H9 (cell line): ENCODE measurements at regions not wholly inside any gene's neighbourhood (a gene's known extent, or its start where the extent isn't known, plus 50 kb on each side); places are given as distances from the start of the nearest gene placed in this dataset.
"Not testable (repeated sequence)": the region's sequence is repeated elsewhere in the genome, so short reads cannot be mapped to it uniquely, and the experiment has no call there.

Experiments
- DNase-seq: peaks from one replicate; pipeline ENCODE4 v3.0.0-alpha.2; 2017
- H2AFZ ChIP-seq: one replicate; pipeline ENCODE4 v1.6.1; 2013; ENCODE audit warnings: mild to moderate bottlenecking, low read length, control low read depth, moderate library complexity
- H2AK5ac ChIP-seq: 2 replicates; pipeline ENCODE4 v1.6.1; 2013; ENCODE audit warnings: low read length, control low read depth, mixed read lengths; ENCODE audit not compliant: insufficient read length
- H2BK120ac ChIP-seq: one replicate; pipeline ENCODE4 v1.6.1; 2013; ENCODE audit warnings: low read depth, mild to moderate bottlenecking, low read length, control low read depth, inconsistent platforms; ENCODE audit not compliant: poor library complexity, severe bottlenecking
- H2BK12ac ChIP-seq: 2 replicates; pipeline ENCODE4 v1.6.1; 2013; ENCODE audit warnings: low read length, control low read depth, mixed read lengths, low read depth; ENCODE audit not compliant: insufficient read length
- H2BK15ac ChIP-seq: 2 replicates; pipeline ENCODE4 v1.6.1; 2013; ENCODE audit warnings: low read depth, low read length, control low read depth
- H2BK20ac ChIP-seq: one replicate; pipeline ENCODE4 v1.6.1; 2013; ENCODE audit warnings: low read depth, mild to moderate bottlenecking, low read length, control low read depth, inconsistent platforms; ENCODE audit not compliant: poor library complexity, severe bottlenecking
- H2BK5ac ChIP-seq: 2 replicates; pipeline ENCODE4 v1.6.1; 2013; ENCODE audit warnings: low read length, control low read depth, mixed read lengths; ENCODE audit not compliant: insufficient read length
- H3K14ac ChIP-seq: 2 replicates; pipeline ENCODE4 v1.6.1; 2013; ENCODE audit warnings: low read length, control low read depth; ENCODE audit not compliant: insufficient read depth
- H3K18ac ChIP-seq: 2 replicates; pipeline ENCODE4 v1.6.1; 2013; ENCODE audit warnings: low read depth, mild to moderate bottlenecking, mixed read lengths, low read length, control low read depth; ENCODE audit not compliant: insufficient read length
- H3K23ac ChIP-seq: 2 replicates; pipeline ENCODE4 v1.6.1; 2013; ENCODE audit warnings: low read length, control low read depth, mixed read lengths, low read depth; ENCODE audit not compliant: insufficient read length
- H3K23me2 ChIP-seq: 2 replicates; pipeline ENCODE4 v1.6.1; 2013; ENCODE audit warnings: low read depth, mild to moderate bottlenecking, mixed read lengths, low read length, control low read depth; ENCODE audit not compliant: insufficient read length, poor library complexity, severe bottlenecking
- H3K27ac ChIP-seq: 2 replicates; pipeline ENCODE4 v1.5.1; 2013; ENCODE audit warnings: low read length, control low read depth, mixed read lengths, low read depth; ENCODE audit not compliant: insufficient read length
- H3K27me3 ChIP-seq: 2 replicates; pipeline ENCODE4 v1.6.1; 2013; ENCODE audit warnings: low read length, control low read depth, inconsistent platforms; ENCODE audit not compliant: insufficient read depth
- H3K4ac ChIP-seq: 2 replicates; pipeline ENCODE4 v1.6.1; 2013; ENCODE audit warnings: low read depth, mild to moderate bottlenecking, control low read depth, inconsistent platforms, low read length, moderate library complexity
- H3K4me1 ChIP-seq: 2 replicates; pipeline ENCODE4 v1.6.1; 2013; ENCODE audit warnings: low read length, control low read depth, inconsistent platforms; ENCODE audit not compliant: insufficient read depth
- H3K4me2 ChIP-seq: 2 replicates; pipeline ENCODE4 v1.6.1; 2013; ENCODE audit warnings: low read length, control low read depth, mixed read lengths; ENCODE audit not compliant: insufficient read length, insufficient read depth
- H3K56ac ChIP-seq: 2 replicates; pipeline ENCODE4 v1.6.1; 2013; ENCODE audit warnings: low read depth, mild to moderate bottlenecking, mixed read lengths, low read length, control low read depth; ENCODE audit not compliant: insufficient read length
- H3K79me1 ChIP-seq: 2 replicates; pipeline ENCODE4 v1.6.1; 2013; ENCODE audit warnings: low read depth, mild to moderate bottlenecking, moderate library complexity, low read length, control low read depth, inconsistent platforms; ENCODE audit not compliant: insufficient read depth, poor library complexity, severe bottlenecking
- H3K79me2 ChIP-seq: 2 replicates; pipeline ENCODE4 v1.6.1; 2013; ENCODE audit warnings: low read length, control low read depth, inconsistent platforms; ENCODE audit not compliant: insufficient read depth
- H3K9ac ChIP-seq: 2 replicates; pipeline ENCODE4 v1.6.1; 2013; ENCODE audit warnings: low read length, control low read depth, mixed read lengths; ENCODE audit not compliant: insufficient read length; ENCODE audit errors: extremely low read depth
- H3K9me3 ChIP-seq: one replicate; pipeline ENCODE4 v1.6.1; 2013; ENCODE audit warnings: low read depth, low read length, inconsistent platforms; ENCODE audit not compliant: control insufficient read depth
- H3T11ph ChIP-seq: one replicate; pipeline ENCODE4 v1.6.1; 2013; ENCODE audit warnings: mild to moderate bottlenecking, low read length, control low read depth, inconsistent platforms
- H4K20me1 ChIP-seq: one replicate; pipeline ENCODE4 v1.6.1; 2013; ENCODE audit not compliant: control insufficient read depth, insufficient read length, insufficient read depth
- H4K5ac ChIP-seq: 2 replicates; pipeline ENCODE4 v1.6.1; 2013; ENCODE audit warnings: low read depth, mild to moderate bottlenecking, mixed read lengths, low read length, control low read depth; ENCODE audit not compliant: insufficient read length
- H4K8ac ChIP-seq: replicated peaks from 2 replicates; pipeline ENCODE4 v1.6.1; 2013; ENCODE audit warnings: low read length, control low read depth, mixed read lengths, low read depth; ENCODE audit not compliant: insufficient read length
- H4K91ac ChIP-seq: 2 replicates; pipeline ENCODE4 v1.6.1; 2013; ENCODE audit warnings: low read depth, mild to moderate bottlenecking, moderate library complexity, mixed read lengths, low read length, control low read depth; ENCODE audit not compliant: insufficient read length
- H3K27ac Mint-ChIP-seq, 3 experiments: 2 replicates in 2 of 3; 3 replicates in 1 of 3; pipeline ENCODE4 v1.8.0; 2020 to 2021; ENCODE audit warnings: mixed read lengths in 3 of 3, mild to moderate bottlenecking in 1 of 3, moderate library complexity in 1 of 3
- H3K27me3 Mint-ChIP-seq: 2 replicates; pipeline ENCODE4 v1.8.0; 2021; ENCODE audit warnings: low read depth, mild to moderate bottlenecking, moderate library complexity, mixed read lengths
- H3K36me3 Mint-ChIP-seq, 3 experiments: 2 replicates in 2 of 3; 3 replicates in 1 of 3; pipeline ENCODE4 v1.8.0; 2020 to 2021; ENCODE audit warnings: low read depth in 3 of 3, mixed read lengths in 3 of 3; ENCODE audit not compliant: insufficient read depth in 1 of 3
- H3K4me1 Mint-ChIP-seq, 2 experiments: 2 replicates each; pipeline ENCODE4 v1.8.0; 2020; ENCODE audit warnings: mixed read lengths in 2 of 2
- H3K4me3 Mint-ChIP-seq, 2 experiments: 2 replicates in 1 of 2; 3 replicates in 1 of 2; pipeline ENCODE4 v1.8.0; 2020 to 2021; ENCODE audit warnings: mild to moderate bottlenecking in 2 of 2, mixed read lengths in 2 of 2, moderate library complexity in 1 of 2
- H3K9me3 Mint-ChIP-seq, 2 experiments: 2 replicates in 1 of 2; 3 replicates in 1 of 2; pipeline ENCODE4 v1.8.0; 2020; ENCODE audit warnings: mild to moderate bottlenecking in 2 of 2, mixed read lengths in 2 of 2, moderate library complexity in 1 of 2
- CTCF ChIP-seq: fragments of 200-600 bp; sonication (generic); conservative IDR thresholded peaks from 3 replicates; pipeline ENCODE4 v1.8.0; 2021; ENCODE audit warnings: antibody characterized with exemption, mild to moderate bottlenecking
- WGBS: extraction: QIAGEN DNeasy Blood & Tissue Kit; methylation state at CpG from one replicate; pipeline ENCODE4 v1.1.7; 2013; ENCODE audit warnings: missing lambda C conversion rate, low lambda C conversion rate, mixed read lengths; ENCODE audit not compliant: insufficient read length; ENCODE audit errors: extremely low coverage; 5-methylcytosine and 5-hydroxymethylcytosine counted together

GRCh38 chr1:165965857-165966256 is 138.4 kb downstream of the UCK2 start:
- no peak overlapping the region for H3K18ac ChIP-seq
- no peak overlapping the region for H4K8ac ChIP-seq
- Mint-ChIP-seq H3K4me1 (no peaks in the 10 kb centered on the region), H3K27me3 (peaks cover 5% of the 10 kb centered on the region), H3K4me3 (no peak overlapping the region), H3K27ac (no peak overlapping the region), H3K36me3 (no peaks in the 10 kb centered on the region), H3K9me3 (peaks cover 0 to 14% of the 10 kb centered on the region in 2 experiments; a peak in 3 of 5 replicates)
- H3K23ac ChIP-seq: no peak overlapping the region
- H3K56ac ChIP-seq: no peak overlapping the region
- no peaks in the 10 kb centered on the region for H3K27me3 ChIP-seq
- no peaks in the 10 kb centered on the region for H4K20me1 ChIP-seq
- H3K79me2 ChIP-seq: no peaks in the 10 kb centered on the region
- TF ChIP-seq CTCF: no peak
- H2AFZ ChIP-seq: no peak overlapping the region
- no peak overlapping the region for H4K91ac ChIP-seq
- no peak for DNase-seq
- no peak overlapping the region for H2BK20ac ChIP-seq
- no peak overlapping the region for H3T11ph ChIP-seq
- no peak overlapping the region for H3K4me2 ChIP-seq
- no peaks in the 10 kb centered on the region for H3K79me1 ChIP-seq
- no peak overlapping the region for H3K4ac ChIP-seq
- no peaks in the 10 kb centered on the region for H3K23me2 ChIP-seq
- H4K5ac ChIP-seq: no peak overlapping the region
- no peak overlapping the region for H2BK12ac ChIP-seq
- H3K9me3 ChIP-seq: no peaks in the 10 kb centered on the region
- H2AK5ac ChIP-seq: no peak overlapping the region
- H3K9ac ChIP-seq: no peak overlapping the region
- no peak overlapping the region for H2BK15ac ChIP-seq
- no peaks in the 10 kb centered on the region for H3K4me1 ChIP-seq
- no peak overlapping the region for H2BK120ac ChIP-seq
- no CpG with 5 or more reads among the region's 1 CpG for WGBS
- H3K14ac ChIP-seq: no peak overlapping the region
- no peak overlapping the region for H3K27ac ChIP-seq
- H2BK5ac ChIP-seq: no peak overlapping the region

- not testable (repeated sequence) for H2BK120ac ChIP-seq, H2BK20ac ChIP-seq, H3K79me2 ChIP-seq, H3K27me3 Mint-ChIP-seq, H2BK15ac ChIP-seq, H4K8ac ChIP-seq, H3K27ac ChIP-seq, H2BK5ac ChIP-seq, H3K4ac ChIP-seq, H3K36me3 Mint-ChIP-seq, H3K9ac ChIP-seq, H4K5ac ChIP-seq, H3K9me3 ChIP-seq, H3K27ac Mint-ChIP-seq, H3K4me2 ChIP-seq, H2AK5ac ChIP-seq, H4K20me1 ChIP-seq, H3K56ac ChIP-seq, H4K91ac ChIP-seq, H3K4me1 Mint-ChIP-seq, H2BK12ac ChIP-seq, H3K4me3 Mint-ChIP-seq, H3K79me1 ChIP-seq, H3K27me3 ChIP-seq, H3K18ac ChIP-seq, H2AFZ ChIP-seq, H3K23me2 ChIP-seq, H3K23ac ChIP-seq, H3T11ph ChIP-seq, H3K4me1 ChIP-seq, H3K14ac ChIP-seq, DNase-seq
- WGBS: no CpG with 5 or more reads among the region's 4 CpGs
- peaks cover 0 to 14% of the 10 kb centered on the region in 2 experiments; a peak in 3 of 5 replicates for H3K9me3 Mint-ChIP-seq
Observed at GRCh38 chr1:165969366-165969765, 142.0 kb downstream of the UCK2 start.
